AG09309 (cell line): ENCODE measurements at regions not wholly inside any gene's neighbourhood (a gene's known extent, or its start where the extent isn't known, plus 50 kb on each side); places are given as distances from the start of the nearest gene placed in this dataset.

Experiments used
- DNase-seq: peaks from one replicate; pipeline ENCODE4 v3.0.0-alpha.2; 2010; ENCODE audit warnings: low read depth
- H3K4me3 ChIP-seq: 2 replicates; pipeline ENCODE4 v1.5.1; 2011; ENCODE audit warnings: mild to moderate bottlenecking, low read depth, low read length, moderate library complexity; ENCODE audit not compliant: control insufficient read depth
- TF ChIP-seq, protein P1 (sequence below): IDR thresholded peaks from 2 replicates; pipeline ENCODE4 v1.5.1; 2011; ENCODE audit warnings: mild to moderate bottlenecking, low read depth, low read length, inconsistent platforms; ENCODE audit not compliant: insufficient read depth, control insufficient read depth; ENCODE audit errors: missing control alignments

DNA sequence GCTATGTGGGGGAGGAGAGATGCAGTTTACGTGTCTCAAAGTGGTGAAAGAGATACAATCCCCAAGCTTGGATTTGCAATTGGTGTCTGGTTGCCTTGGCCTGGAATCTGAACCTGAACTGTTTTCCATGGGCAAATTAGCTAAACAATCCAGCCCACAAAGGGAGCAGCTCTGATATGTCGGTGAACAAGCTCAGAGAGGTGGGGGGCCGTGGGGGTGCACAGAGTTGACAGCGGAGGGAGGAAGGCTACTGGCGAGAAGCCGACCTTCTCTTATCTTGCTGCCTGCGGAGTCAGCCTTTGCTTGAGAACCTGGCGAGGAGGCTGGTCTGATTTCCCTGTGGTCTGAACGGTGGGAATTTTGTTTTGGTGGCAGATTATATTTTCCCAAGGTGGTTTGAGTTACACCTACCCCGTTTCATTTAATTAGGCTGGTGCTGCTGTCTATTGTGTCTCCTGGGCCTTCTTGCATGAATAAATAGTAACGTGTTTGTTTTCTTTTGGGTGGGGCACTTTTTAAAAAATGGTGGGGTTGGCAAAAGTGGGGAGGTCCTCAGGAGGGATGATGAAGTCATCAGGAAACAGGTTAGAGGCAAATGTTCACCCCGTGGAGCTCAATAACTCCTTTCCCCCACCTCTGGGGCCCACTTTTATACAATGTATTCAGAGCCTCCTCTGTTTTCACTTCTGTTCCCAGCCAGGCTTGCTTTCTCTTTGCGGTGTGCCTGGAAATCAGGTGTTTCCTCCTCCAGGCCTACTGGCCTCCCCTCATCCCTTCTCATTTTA is 80.9 kb upstream of the IGFBP5 start:
- H3K4me3 ChIP-seq = no peak overlapping the region
- TF ChIP-seq, protein P1, sequence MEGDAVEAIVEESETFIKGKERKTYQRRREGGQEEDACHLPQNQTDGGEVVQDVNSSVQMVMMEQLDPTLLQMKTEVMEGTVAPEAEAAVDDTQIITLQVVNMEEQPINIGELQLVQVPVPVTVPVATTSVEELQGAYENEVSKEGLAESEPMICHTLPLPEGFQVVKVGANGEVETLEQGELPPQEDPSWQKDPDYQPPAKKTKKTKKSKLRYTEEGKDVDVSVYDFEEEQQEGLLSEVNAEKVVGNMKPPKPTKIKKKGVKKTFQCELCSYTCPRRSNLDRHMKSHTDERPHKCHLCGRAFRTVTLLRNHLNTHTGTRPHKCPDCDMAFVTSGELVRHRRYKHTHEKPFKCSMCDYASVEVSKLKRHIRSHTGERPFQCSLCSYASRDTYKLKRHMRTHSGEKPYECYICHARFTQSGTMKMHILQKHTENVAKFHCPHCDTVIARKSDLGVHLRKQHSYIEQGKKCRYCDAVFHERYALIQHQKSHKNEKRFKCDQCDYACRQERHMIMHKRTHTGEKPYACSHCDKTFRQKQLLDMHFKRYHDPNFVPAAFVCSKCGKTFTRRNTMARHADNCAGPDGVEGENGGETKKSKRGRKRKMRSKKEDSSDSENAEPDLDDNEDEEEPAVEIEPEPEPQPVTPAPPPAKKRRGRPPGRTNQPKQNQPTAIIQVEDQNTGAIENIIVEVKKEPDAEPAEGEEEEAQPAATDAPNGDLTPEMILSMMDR = no peak
- DNase-seq = no peak

DNA sequence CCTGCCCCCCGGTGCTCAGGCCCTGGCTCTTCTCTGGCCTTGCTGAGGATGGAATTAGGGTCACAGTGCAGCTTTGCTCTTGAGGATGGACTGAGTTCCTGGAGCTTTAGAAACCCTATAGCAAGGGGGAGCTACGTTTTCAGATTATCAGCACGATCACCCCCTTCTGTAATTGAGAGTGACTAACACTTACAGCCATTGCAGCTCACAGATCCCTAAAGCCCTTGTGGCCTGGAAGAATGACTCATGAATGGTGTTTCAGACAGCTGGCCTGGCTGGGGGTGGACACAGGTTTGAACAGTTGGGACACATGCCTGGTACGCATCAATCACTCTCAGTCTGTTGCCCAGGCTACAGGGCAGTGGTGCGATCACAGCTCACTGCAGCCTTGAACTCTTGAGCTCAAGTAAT is 79.7 kb upstream of the IGFBP5 start:
- DNase-seq = peak; percentile 86
- no peak overlapping the region for H3K4me3 ChIP-seq
- TF ChIP-seq, protein P1 = no peak

DNA sequence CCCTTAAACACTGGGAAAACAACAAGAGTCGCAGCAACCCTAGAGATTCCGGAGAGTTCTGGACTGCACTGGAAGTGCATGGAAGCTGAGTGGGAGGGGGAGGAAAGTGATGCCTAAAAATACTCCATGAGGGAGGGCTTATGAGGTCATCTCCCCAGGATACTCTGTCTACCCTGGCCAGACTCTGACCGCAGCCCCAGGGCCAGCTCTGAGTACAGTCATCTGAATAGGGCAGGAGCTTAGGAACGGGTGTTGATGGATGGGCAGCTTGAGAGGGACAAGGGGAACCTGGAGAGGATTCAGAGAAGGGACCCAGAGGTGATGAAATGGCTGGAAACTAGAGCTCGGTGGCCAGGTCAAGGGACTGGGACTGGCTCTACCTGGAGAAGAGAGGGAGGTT is 79.3 kb upstream of the IGFBP5 start:
- TF ChIP-seq, protein P1 = no peak
- DNase-seq = peak; percentile 74
- no peak overlapping the region for H3K4me3 ChIP-seq

- H3K4me3 ChIP-seq = no peak overlapping the region
- peak; percentile 2 for DNase-seq
- TF ChIP-seq, protein P1 = no peak
These were observed 78.8 kb upstream of the IGFBP5 start for GRCh38 chr2:216774180-216774579.

GRCh38 chr2:216773072-216773471 is 77.7 kb upstream of the IGFBP5 start:
- DNase-seq = no peak
- no peak overlapping the region for H3K4me3 ChIP-seq
- TF ChIP-seq, protein P1 = no peak

DNA sequence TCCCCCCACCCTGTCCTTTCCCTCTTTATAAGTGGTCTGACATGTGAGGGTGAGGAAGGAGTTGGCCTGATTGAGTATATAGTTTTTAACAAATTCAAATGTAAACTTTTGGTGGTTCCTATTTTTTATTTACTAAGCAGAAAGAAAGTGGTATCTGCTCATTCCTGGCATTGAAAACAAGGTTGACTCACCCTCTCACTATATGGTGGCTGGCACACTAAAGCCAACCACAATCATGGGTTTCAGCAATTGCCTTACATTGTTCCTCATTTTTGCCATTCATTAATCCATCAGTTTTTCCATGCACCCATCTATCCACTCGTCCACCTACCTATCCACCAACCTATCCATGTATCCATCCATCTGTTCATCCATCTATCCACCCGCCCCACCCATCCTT is 75.4 kb upstream of the IGFBP5 start:
- no peak for DNase-seq
- no peak overlapping the region for H3K4me3 ChIP-seq
- TF ChIP-seq, protein P1 = no peak
